GM12878 (cell line): ENCODE measurements at regions not wholly inside any gene's neighbourhood (a gene's known extent, or its start where the extent isn't known, plus 50 kb on each side); places are given as distances from the start of the nearest gene placed in this dataset.

Experiments
- ATAC-seq: fragments of 200-7000 bp; cut with Tn5 transposase; 3 replicates; pipeline ENCODE4 v1.9.1; 2020; ENCODE audit warnings: mild to moderate bottlenecking, moderate library complexity
- BruUV-seq: library from RNA; stranded (reverse); fragments of 400-500 nt; replicated peaks from 2 replicates; lab custom pipeline; 2021; lab: Mats Ljungman, UMichigan
- CTCF ChIA-PET: fragments of 300-600 bp; sonication (Branson Sonifier 250); formaldehyde crosslinking; extraction: SDS; loops from one replicate; lab custom pipeline; 2021; ENCODE audit warnings: inconsistent platforms; lab: Yijun Ruan, JAX
- POLR2A ChIA-PET: fragments of 350-600 bp; formaldehyde crosslinking; extraction: SDS; loops from one replicate; lab custom pipeline; 2021; ENCODE audit warnings: inconsistent platforms; lab: Charles Lee
- RAD21 ChIA-PET: fragments of 300-600 bp; sonication (Branson Sonifier 250); formaldehyde crosslinking; loops from one replicate; lab custom pipeline; 2023; ENCODE audit warnings: antibody characterized with exemption; ENCODE audit not compliant: unreplicated experiment; lab: Charles Lee
- SMC1A ChIA-PET: fragments of 300-600 bp; sonication (Branson Sonifier 250); formaldehyde crosslinking; loops from one replicate; lab custom pipeline; 2023; ENCODE audit not compliant: unreplicated experiment, uncharacterized antibody; lab: Charles Lee
- DNase-seq: peaks from one replicate; pipeline ENCODE4 v3.0.0-alpha.2; 2011; ENCODE audit warnings: low read depth, low spot score
- FAIRE-seq: peaks from 3 replicates; lab custom pipeline; 2011; peaks lifted over from hg19 to GRCh38; lab: Jason Lieb, UNC
- H2AFZ ChIP-seq: 2 replicates; pipeline ENCODE4 v1.6.0; 2011; ENCODE audit warnings: low read depth, low read length, control low read depth; ENCODE audit not compliant: control insufficient read depth
- H3K27ac ChIP-seq: 2 replicates; pipeline ENCODE4 v1.5.1; 2011; ENCODE audit warnings: control low read depth; ENCODE audit not compliant: control insufficient read depth, insufficient read depth
- H3K27me3 ChIP-seq, 2 experiments: replicated peaks in 1 of 2; 2 replicates each; pipeline versions ENCODE4 v1.6.0 to v1.6.1; 2011; ENCODE audit warnings: low read length in 1 of 2; ENCODE audit not compliant: control insufficient read depth in 2 of 2, insufficient read depth in 2 of 2
- H3K36me3 ChIP-seq, 2 experiments: 2 replicates each; pipeline ENCODE4 v1.5.1; 2011; ENCODE audit warnings: low read length in 1 of 2; ENCODE audit not compliant: control insufficient read depth in 2 of 2, insufficient read depth in 2 of 2
- H3K4me1 ChIP-seq: 2 replicates; pipeline ENCODE4 v1.6.1; 2011; ENCODE audit warnings: mild to moderate bottlenecking, low read length, moderate library complexity, mixed read lengths; ENCODE audit not compliant: control insufficient read depth, insufficient read depth
- H3K4me2 ChIP-seq: 2 replicates; pipeline ENCODE4 v1.6.0; 2011; ENCODE audit warnings: control low read depth; ENCODE audit not compliant: control insufficient read depth, insufficient read depth
- H3K4me3 ChIP-seq: fragments of 200-600 bp; sonication (generic); 2 replicates; pipeline ENCODE4 v1.5.1; 2016
- H3K79me2 ChIP-seq: 2 replicates; pipeline ENCODE4 v1.6.0; 2011; ENCODE audit warnings: low read length; ENCODE audit not compliant: control insufficient read depth, insufficient read depth
- H3K9ac ChIP-seq: 2 replicates; pipeline ENCODE4 v1.8.0; 2011; ENCODE audit warnings: low read length, control low read depth, mixed read lengths; ENCODE audit not compliant: control insufficient read depth, insufficient read depth
- H3K9me3 ChIP-seq: replicated peaks from 3 replicates; pipeline ENCODE4 v1.5.1; 2011; ENCODE audit warnings: mild to moderate bottlenecking, low read length; ENCODE audit not compliant: control insufficient read depth, insufficient read depth
- H4K20me1 ChIP-seq: 2 replicates; pipeline ENCODE4 v1.6.0; 2011; ENCODE audit not compliant: control insufficient read depth, insufficient read depth
- BACH1 ChIP-seq: fragments of 450-650 bp; IDR thresholded peaks from 2 replicates; pipeline ENCODE4 v1.6.1; 2017; ENCODE audit warnings: mild to moderate bottlenecking, borderline replicate concordance
- BRCA1 ChIP-seq: IDR thresholded peaks from 2 replicates; pipeline ENCODE4 v1.6.1; 2011; ENCODE audit warnings: low read depth, low read length, improper control_type of control experiment
- CBX3 ChIP-seq: fragments of 200-600 bp; sonication (generic); IDR thresholded peaks from 2 replicates; pipeline ENCODE4 v1.6.1; 2016; ENCODE audit warnings: low read depth, borderline replicate concordance
- CREB1 ChIP-seq: IDR thresholded peaks from 2 replicates; pipeline ENCODE4 v1.6.1; 2012; ENCODE audit warnings: low read depth, mild to moderate bottlenecking, inconsistent platforms
- DPF2 ChIP-seq: fragments of 450-650 bp; IDR thresholded peaks from 2 replicates; pipeline ENCODE4 v1.6.1; 2017; ENCODE audit warnings: mild to moderate bottlenecking
- ETV6 ChIP-seq, 2 experiments: fragments of 450-650 bp in 1 of 2; IDR thresholded peaks in 1 of 2; conservative IDR thresholded peaks in 1 of 2; 2 replicates each; pipeline ENCODE4 v1.6.1; 2014; ENCODE audit warnings: antibody characterized with exemption in 1 of 2, borderline replicate concordance in 1 of 2, low read depth in 1 of 2, mild to moderate bottlenecking in 1 of 2, moderate library complexity in 1 of 2
- EZH2 ChIP-seq: IDR thresholded peaks from 2 replicates; pipeline ENCODE4 v1.6.1; 2012; ENCODE audit warnings: low read depth, mild to moderate bottlenecking, control low read depth, inconsistent platforms, low read length, borderline replicate concordance; ENCODE audit not compliant: control insufficient read depth
- FOXM1 ChIP-seq: IDR thresholded peaks from 2 replicates; pipeline ENCODE4 v1.6.1; 2012; ENCODE audit warnings: low read depth, mild to moderate bottlenecking, inconsistent platforms, low read length, moderate library complexity
- HDGF ChIP-seq: fragments of 450-650 bp; IDR thresholded peaks from 2 replicates; pipeline ENCODE4 v1.6.1; 2016; ENCODE audit warnings: antibody characterized with exemption
- IKZF2 ChIP-seq, 2 experiments: fragments of 450-650 bp; IDR thresholded peaks; 2 replicates each; pipeline ENCODE4 v1.6.1; 2017; ENCODE audit warnings: mild to moderate bottlenecking in 2 of 2, moderate library complexity in 2 of 2
- MEF2B ChIP-seq: fragments of 450-650 bp; IDR thresholded peaks from 2 replicates; pipeline ENCODE4 v1.6.1; 2018; ENCODE audit warnings: mild to moderate bottlenecking, moderate library complexity; ENCODE audit not compliant: partially characterized antibody, poor library complexity, severe bottlenecking
- MTA2 ChIP-seq: fragments of 450-650 bp; IDR thresholded peaks from 2 replicates; pipeline ENCODE4 v1.6.1; 2016; ENCODE audit warnings: low read depth, mild to moderate bottlenecking, moderate library complexity
- MTA3 ChIP-seq: IDR thresholded peaks from 2 replicates; pipeline ENCODE4 v1.6.1; 2012; ENCODE audit warnings: low read length, inconsistent platforms, borderline replicate concordance
- POLR2A ChIP-seq: IDR thresholded peaks from 2 replicates; pipeline ENCODE4 v1.6.1; 2011; ENCODE audit warnings: low read depth, mild to moderate bottlenecking, low read length
- POU2F2 ChIP-seq: IDR thresholded peaks from 3 replicates; pipeline ENCODE4 v1.6.1; 2011; ENCODE audit warnings: low read depth, mild to moderate bottlenecking, low read length, borderline replicate concordance
- RB1 ChIP-seq: fragments of 450-650 bp; formaldehyde crosslinking; IDR thresholded peaks from 2 replicates; pipeline ENCODE4 v1.6.1; 2017; ENCODE audit warnings: mild to moderate bottlenecking, borderline replicate concordance
- SMAD5 ChIP-seq: IDR thresholded peaks from 2 replicates; pipeline ENCODE4 v1.6.1; 2016; ENCODE audit warnings: antibody characterized with exemption, low read depth
- STAT1 ChIP-seq: fragments of 450-650 bp; conservative IDR thresholded peaks from 2 replicates; pipeline ENCODE4 v1.6.1; 2014; ENCODE audit warnings: antibody characterized with exemption, mild to moderate bottlenecking
- TCF7 ChIP-seq: IDR thresholded peaks from 2 replicates; pipeline ENCODE4 v1.6.1; 2014; ENCODE audit warnings: antibody characterized with exemption, borderline replicate concordance
- WGBS: methylation state at CpG from one replicate; pipeline ENCODE4 v1.1.6; 2016; ENCODE audit warnings: low lambda C conversion rate; ENCODE audit not compliant: insufficient replicate concordance, insufficient coverage; ENCODE audit errors: missing lambda C conversion rate; 5-methylcytosine and 5-hydroxymethylcytosine counted together
- in situ Hi-C: fragments of 300-500 bp; cut with MboI; formaldehyde crosslinking; loops from 9 replicates; pipeline ENCODE4 v1.14.3; 2018; ENCODE audit warnings: mixed read lengths
- intact Hi-C: fragments of 100-400 bp; cut with micrococcal nuclease; formaldehyde crosslinking; loops from one replicate; pipeline ENCODE4 v1.14.2; 2022; ENCODE audit not compliant: unreplicated experiment

- no peaks in the 10 kb centered on the region for H3K27me3 ChIP-seq
- TF ChIP-seq TCF7 = no peak
- no peak for TF ChIP-seq CREB1
- no peak for TF ChIP-seq DPF2
- no peak for TF ChIP-seq MEF2B
- no peak for TF ChIP-seq POLR2A
- TF ChIP-seq MTA3 = no peak
- TF ChIP-seq RB1 = no peak
- no peak for TF ChIP-seq STAT1
- TF ChIP-seq BACH1 = no peak
- TF ChIP-seq CBX3 = no peak
- no peak for TF ChIP-seq BRCA1
- no peak for TF ChIP-seq FOXM1
- no peak for TF ChIP-seq ETV6 (conservative IDR thresholded peaks at IDR 0.05 in 1 of 2, IDR thresholded peaks at IDR 0.05 in 1 of 2; ENCODE audit: borderline replicate concordance in 1 of 2, low read depth in 1 of 2)
- no peak for TF ChIP-seq SMAD5
- no peak for TF ChIP-seq HDGF
- no peak for TF ChIP-seq IKZF2 (IDR thresholded peaks at IDR 0.05)
- no peak for TF ChIP-seq MTA2
- TF ChIP-seq EZH2 = no peak
- TF ChIP-seq POU2F2 = no peak
- H3K4me3 ChIP-seq = no peak overlapping the region
- no peaks in the 10 kb centered on the region for H3K79me2 ChIP-seq
- H3K9ac ChIP-seq = no peak overlapping the region
- ChIA-PET POLR2A (no interaction called here), RAD21 (no interaction called here), CTCF (interaction anchor here (0.6 kb wide), 1 partner anchor 173 kb away, joined by 3 read pairs; no protein-coding TSS in a partner anchor), SMC1A (no interaction called here)
- H4K20me1 ChIP-seq = no peaks in the 10 kb centered on the region
- H3K9me3 ChIP-seq = no peaks in the 10 kb centered on the region
- H2AFZ ChIP-seq = no peak overlapping the region
- 40% methylated on average over 9 of the region's 9 CpGs for WGBS
- no peak overlapping the region for H3K27ac ChIP-seq
- H3K4me2 ChIP-seq = no peak overlapping the region
- ATAC-seq = no peak
- intact Hi-C loops = no loop called here
- in situ Hi-C loops = no loop called here
- DNase-seq = no peak
- no peaks in the 10 kb centered on the region for H3K4me1 ChIP-seq
- no peak for FAIRE-seq
- BruUV-seq = no TSS peak
- H3K36me3 ChIP-seq = no peaks in the 10 kb centered on the region
Observed at GRCh38 chr2:16142383-16143361, 202.3 kb downstream of the MYCN start.
